ENCODE measurements at regions not wholly inside any gene's neighbourhood (a gene's known extent, or its start where the extent isn't known, plus 50 kb on each side); places are given as distances from the start of the nearest gene placed in this dataset.

GRCh38 chr5:61686491-61687257 is 354.6 kb downstream of the ZSWIM6 start:
- DNase-seq (ENCODE audit: low read depth in 2 of 2), result no peak

GRCh38 chr5:61687371-61687770 is 355.3 kb downstream of the ZSWIM6 start:
- DNase-seq (ENCODE audit: low read depth in 2 of 2), result no peak

GRCh38 chr5:61689153-61689846 is 357.2 kb downstream of the ZSWIM6 start:
- no peak for DNase-seq (ENCODE audit: low read depth in 2 of 2)

- DNase-seq (ENCODE audit: low read depth in 2 of 2), result no peak
These were observed 365.9 kb downstream of the ZSWIM6 start for GRCh38 chr5:61697809-61698558.

- no peak for DNase-seq (ENCODE audit: low read depth in 2 of 2)
These were observed 370.0 kb downstream of the ZSWIM6 start for GRCh38 chr5:61701877-61702602.

GRCh38 chr5:61702784-61703183 is 370.7 kb downstream of the ZSWIM6 start:
- DNase-seq (ENCODE audit: low read depth in 2 of 2), result no peak

- no peak for DNase-seq (ENCODE audit: low read depth in 2 of 2)
These were observed 372.2 kb downstream of the ZSWIM6 start for GRCh38 chr5:61704289-61704688.

GRCh38 chr5:61706751-61707150 is 374.7 kb downstream of the ZSWIM6 start:
- no peak for DNase-seq (ENCODE audit: low read depth in 2 of 2)

GRCh38 chr5:61719124-61719523 is 387.1 kb downstream of the ZSWIM6 start:
- DNase-seq (ENCODE audit: low read depth in 2 of 2), result no peak

GRCh38 chr5:61720829-61721228 is 388.8 kb downstream of the ZSWIM6 start:
- DNase-seq (ENCODE audit: low read depth in 2 of 2), result no peak

GRCh38 chr5:61724102-61724501 is 392.0 kb downstream of the ZSWIM6 start:
- DNase-seq (ENCODE audit: low read depth in 2 of 2), result no peak

- DNase-seq (ENCODE audit: low read depth in 2 of 2), result no peak
These were observed 396.2 kb downstream of the ZSWIM6 start for GRCh38 chr5:61728287-61728686.

GRCh38 chr5:61730866-61731265 is 398.8 kb downstream of the ZSWIM6 start:
- no peak for DNase-seq (ENCODE audit: low read depth in 2 of 2)

GRCh38 chr5:61731267-61731945 is 399.3 kb downstream of the ZSWIM6 start:
- no peak for DNase-seq (ENCODE audit: low read depth in 2 of 2)

- no peak for DNase-seq (ENCODE audit: low read depth in 2 of 2)
These were observed 399.9 kb downstream of the ZSWIM6 start for GRCh38 chr5:61731946-61732314.

- no peak for DNase-seq (ENCODE audit: low read depth in 2 of 2)
These were observed 400.3 kb downstream of the ZSWIM6 start for GRCh38 chr5:61732369-61732768.

GRCh38 chr5:61732796-61733195 is 400.7 kb downstream of the ZSWIM6 start:
- no peak for DNase-seq (ENCODE audit: low read depth in 2 of 2)

GRCh38 chr5:61734001-61734400 is 401.9 kb downstream of the ZSWIM6 start:
- DNase-seq (ENCODE audit: low read depth in 2 of 2), result no peak

GRCh38 chr5:61734966-61735365 is 402.9 kb downstream of the ZSWIM6 start:
- DNase-seq (ENCODE audit: low read depth in 2 of 2), result no peak

- no peak for DNase-seq (ENCODE audit: low read depth in 2 of 2)
These were observed 403.5 kb downstream of the ZSWIM6 start for GRCh38 chr5:61735531-61735930.

- DNase-seq (ENCODE audit: low read depth in 2 of 2), result no peak
These were observed 403.9 kb downstream of the ZSWIM6 start for GRCh38 chr5:61735995-61736394.
